GM06990 (cell line): ENCODE measurements at regions not wholly inside any gene's neighbourhood (a gene's known extent, or its start where the extent isn't known, plus 50 kb on each side); places are given as distances from the start of the nearest gene placed in this dataset.

Experiments
- DNase-seq: peaks from one replicate; pipeline ENCODE4 v3.0.0-alpha.2; 2011; ENCODE audit not compliant: insufficient read length; ENCODE audit errors: extremely low read depth
- H3K27me3 ChIP-seq: replicated peaks from 2 replicates; pipeline ENCODE4 v1.6.0; 2011; ENCODE audit warnings: low read length; ENCODE audit not compliant: control insufficient read depth, insufficient read depth
- H3K36me3 ChIP-seq: 2 replicates; pipeline ENCODE4 v1.5.1; 2011; ENCODE audit warnings: low read length; ENCODE audit not compliant: control insufficient read depth, insufficient read depth
- H3K4me3 ChIP-seq: replicated peaks from 2 replicates; pipeline ENCODE4 v1.5.1; 2011; ENCODE audit warnings: low read depth, mild to moderate bottlenecking, control low read depth, low read length
- TF ChIP-seq, protein P1 (sequence below): IDR thresholded peaks from 2 replicates; pipeline ENCODE4 v1.5.1; 2011; ENCODE audit warnings: low read length, control low read depth, mild to moderate bottlenecking, inconsistent platforms; ENCODE audit not compliant: insufficient read depth, poor library complexity, severe bottlenecking

DNA sequence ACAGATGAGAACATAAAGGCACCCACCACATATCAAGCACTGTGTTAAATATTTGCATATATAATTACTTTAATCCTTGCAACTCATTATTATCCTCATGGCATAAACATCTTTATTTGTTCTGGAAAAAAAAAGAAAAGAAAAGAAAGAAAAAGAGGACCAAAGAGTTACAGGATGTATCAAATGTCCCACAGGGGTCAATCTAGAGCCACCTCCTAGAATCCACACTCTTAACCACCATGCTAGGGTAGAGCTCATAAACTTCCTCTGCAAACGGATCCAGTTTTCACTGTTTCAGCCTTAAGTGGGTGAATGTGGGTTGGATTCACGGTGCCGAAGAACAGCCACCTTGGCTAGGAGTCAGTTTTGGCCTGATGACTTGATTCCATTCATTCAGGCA is 171.1 kb upstream of the PPARGC1A start:
- DNase-seq, result no peak
- Histone ChIP-seq H3K4me3 (no peak overlapping the region), H3K36me3 (no peaks in the 10 kb centered on the region), H3K27me3 (no peaks in the 10 kb centered on the region)
- TF ChIP-seq, protein P1, sequence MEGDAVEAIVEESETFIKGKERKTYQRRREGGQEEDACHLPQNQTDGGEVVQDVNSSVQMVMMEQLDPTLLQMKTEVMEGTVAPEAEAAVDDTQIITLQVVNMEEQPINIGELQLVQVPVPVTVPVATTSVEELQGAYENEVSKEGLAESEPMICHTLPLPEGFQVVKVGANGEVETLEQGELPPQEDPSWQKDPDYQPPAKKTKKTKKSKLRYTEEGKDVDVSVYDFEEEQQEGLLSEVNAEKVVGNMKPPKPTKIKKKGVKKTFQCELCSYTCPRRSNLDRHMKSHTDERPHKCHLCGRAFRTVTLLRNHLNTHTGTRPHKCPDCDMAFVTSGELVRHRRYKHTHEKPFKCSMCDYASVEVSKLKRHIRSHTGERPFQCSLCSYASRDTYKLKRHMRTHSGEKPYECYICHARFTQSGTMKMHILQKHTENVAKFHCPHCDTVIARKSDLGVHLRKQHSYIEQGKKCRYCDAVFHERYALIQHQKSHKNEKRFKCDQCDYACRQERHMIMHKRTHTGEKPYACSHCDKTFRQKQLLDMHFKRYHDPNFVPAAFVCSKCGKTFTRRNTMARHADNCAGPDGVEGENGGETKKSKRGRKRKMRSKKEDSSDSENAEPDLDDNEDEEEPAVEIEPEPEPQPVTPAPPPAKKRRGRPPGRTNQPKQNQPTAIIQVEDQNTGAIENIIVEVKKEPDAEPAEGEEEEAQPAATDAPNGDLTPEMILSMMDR, result no peak

GRCh38 chr4:24059839-24060238 is 170.0 kb upstream of the PPARGC1A start:
- Histone ChIP-seq H3K27me3 (no peaks in the 10 kb centered on the region), H3K4me3 (no peak overlapping the region), H3K36me3 (no peaks in the 10 kb centered on the region)
- no peak for DNase-seq
- TF ChIP-seq, protein P1, result no peak

GRCh38 chr4:24057915-24058559 is 168.2 kb upstream of the PPARGC1A start:
- Histone ChIP-seq H3K4me3 (no peak overlapping the region), H3K27me3 (no peaks in the 10 kb centered on the region), H3K36me3 (no peaks in the 10 kb centered on the region)
- DNase-seq, result no peak
- TF ChIP-seq, protein P1, result no peak

DNA sequence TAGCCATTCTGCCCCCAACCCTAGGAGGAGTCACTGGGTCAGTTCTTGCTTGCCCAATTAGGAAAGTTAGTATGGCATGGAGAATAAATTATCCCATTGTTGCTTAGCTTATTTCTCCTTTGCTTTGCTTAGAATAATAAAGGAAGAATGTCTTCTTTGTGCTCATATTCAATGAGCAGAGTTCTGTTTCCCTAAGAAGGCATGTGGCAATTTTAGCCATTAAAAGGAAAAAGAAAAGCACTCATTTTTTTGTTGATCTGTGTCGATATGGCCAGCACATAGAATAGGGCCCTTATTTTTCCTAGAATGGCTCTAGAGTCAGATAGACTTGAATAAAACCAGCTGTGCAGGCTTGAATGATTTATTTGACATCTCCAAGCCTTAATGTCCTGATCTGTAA is 166.4 kb upstream of the PPARGC1A start:
- no peaks in the 10 kb centered on the region for H3K36me3 ChIP-seq
- no peaks in the 10 kb centered on the region for H3K27me3 ChIP-seq
- TF ChIP-seq, protein P1, result no peak
- H3K4me3 ChIP-seq, result no peak overlapping the region
- no peak for DNase-seq

GRCh38 chr4:24055623-24056022 is 165.8 kb upstream of the PPARGC1A start:
- TF ChIP-seq, protein P1, result no peak
- no peak overlapping the region for H3K4me3 ChIP-seq
- no peaks in the 10 kb centered on the region for H3K36me3 ChIP-seq
- DNase-seq, result no peak
- H3K27me3 ChIP-seq, result no peaks in the 10 kb centered on the region

- Histone ChIP-seq H3K4me3 (no peak overlapping the region), H3K36me3 (no peaks in the 10 kb centered on the region), H3K27me3 (no peaks in the 10 kb centered on the region)
- TF ChIP-seq, protein P1, result no peak
- DNase-seq, result no peak
Measured at GRCh38 chr4:24054910-24055309, 165.1 kb upstream of the PPARGC1A start.
